NCI-H1092 (cell line): ENCODE measurements at regions not wholly inside any gene's neighbourhood (a gene's known extent, or its start where the extent isn't known, plus 50 kb on each side); places are given as distances from the start of the nearest gene placed in this dataset.
"Not testable (repeated sequence)": the region's sequence is repeated elsewhere in the genome, so short reads cannot be mapped to it uniquely, and the experiment has no call there.

Experiments
- DNase-seq: peaks from one replicate; lab custom pipeline; 2025; lab: John Stamatoyannopoulos, UW

- no peak for DNase-seq
These were observed 239.6 kb upstream of the TUSC1 start for GRCh38 chr9:25917731-25918362.

GRCh38 chr9:25913806-25914205 is 235.6 kb upstream of the TUSC1 start:
- no peak for DNase-seq

- DNase-seq: no peak
These were observed 226.5 kb upstream of the TUSC1 start for GRCh38 chr9:25904701-25905100.

GRCh38 chr9:25891527-25891926 is 213.3 kb upstream of the TUSC1 start:
- no peak for DNase-seq

GRCh38 chr9:25889661-25890060 is 211.4 kb upstream of the TUSC1 start:
- DNase-seq: no peak

- no peak for DNase-seq
These were observed 198.0 kb upstream of the TUSC1 start for GRCh38 chr9:25876248-25876647.

- no peak for DNase-seq
These were observed 186.3 kb upstream of the TUSC1 start for GRCh38 chr9:25864509-25864908.

- DNase-seq: no peak
These were observed 183.2 kb upstream of the TUSC1 start for GRCh38 chr9:25861421-25861820.

- DNase-seq: no peak
These were observed 178.9 kb upstream of the TUSC1 start for GRCh38 chr9:25857147-25857546.

- no peak for DNase-seq
These were observed 172.6 kb upstream of the TUSC1 start for GRCh38 chr9:25850803-25851202.

GRCh38 chr9:25845867-25846266 is 167.6 kb upstream of the TUSC1 start:
- no peak for DNase-seq

GRCh38 chr9:25830381-25830780 is 152.1 kb upstream of the TUSC1 start:
- no peak for DNase-seq

- DNase-seq: no peak
These were observed 149.4 kb upstream of the TUSC1 start for GRCh38 chr9:25827626-25828025.

GRCh38 chr9:25816439-25816838 is 138.2 kb upstream of the TUSC1 start:
- no peak for DNase-seq

GRCh38 chr9:25814023-25814422 is 135.8 kb upstream of the TUSC1 start:
- DNase-seq: no peak

GRCh38 chr9:25813478-25813877 is 135.2 kb upstream of the TUSC1 start:
- DNase-seq: no peak

GRCh38 chr9:25808554-25808953 is 130.3 kb upstream of the TUSC1 start:
- no peak for DNase-seq

GRCh38 chr9:25804856-25805255 is 126.6 kb upstream of the TUSC1 start:
- no peak for DNase-seq

GRCh38 chr9:25801989-25802388 is 123.7 kb upstream of the TUSC1 start:
- not testable (repeated sequence) for DNase-seq

GRCh38 chr9:25773805-25774204 is 95.6 kb upstream of the TUSC1 start:
- DNase-seq: no peak

- DNase-seq: no peak
These were observed 77.7 kb upstream of the TUSC1 start for GRCh38 chr9:25755951-25756350.

GRCh38 chr9:25752398-25752797 is 74.2 kb upstream of the TUSC1 start:
- no peak for DNase-seq

GRCh38 chr9:25742256-25742655 is 64.0 kb upstream of the TUSC1 start:
- no peak for DNase-seq

- DNase-seq: no peak
These were observed 55.2 kb upstream of the TUSC1 start for GRCh38 chr9:25733336-25733982.
